ENCODE measurements at regions not wholly inside any gene's neighbourhood (a gene's known extent, or its start where the extent isn't known, plus 50 kb on each side); places are given as distances from the start of the nearest gene placed in this dataset.

DNA sequence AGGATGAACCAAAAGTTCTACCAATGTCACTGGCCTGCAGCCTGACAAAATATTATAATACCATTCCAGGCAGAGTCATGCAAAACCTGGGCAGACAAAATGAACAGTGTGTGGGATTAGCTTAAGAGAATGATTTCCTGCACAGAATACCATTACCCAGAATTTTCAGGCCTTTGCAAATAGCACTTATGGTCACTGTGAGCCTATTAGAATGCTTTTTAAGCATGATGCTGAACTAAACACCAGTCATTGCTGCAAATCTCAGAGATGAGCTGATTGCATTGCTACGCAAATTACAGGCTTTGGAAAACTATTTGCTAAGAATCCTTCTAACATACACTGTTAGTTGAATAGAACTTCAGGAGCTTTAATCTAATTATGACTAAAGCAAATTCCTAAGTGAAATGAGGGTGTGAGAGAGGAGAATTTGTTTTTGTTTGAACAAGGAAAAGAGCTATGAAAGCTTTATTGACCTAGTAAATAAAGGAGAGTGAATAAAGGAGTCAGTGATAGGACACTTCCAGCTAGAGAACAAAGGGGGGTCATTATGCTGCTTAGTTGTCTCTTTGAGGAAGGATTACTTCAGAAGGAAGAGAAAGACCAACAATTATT lies 398.8 kb downstream of the HS3ST3B1 start:
- TF ChIP-seq, protein P1, sequence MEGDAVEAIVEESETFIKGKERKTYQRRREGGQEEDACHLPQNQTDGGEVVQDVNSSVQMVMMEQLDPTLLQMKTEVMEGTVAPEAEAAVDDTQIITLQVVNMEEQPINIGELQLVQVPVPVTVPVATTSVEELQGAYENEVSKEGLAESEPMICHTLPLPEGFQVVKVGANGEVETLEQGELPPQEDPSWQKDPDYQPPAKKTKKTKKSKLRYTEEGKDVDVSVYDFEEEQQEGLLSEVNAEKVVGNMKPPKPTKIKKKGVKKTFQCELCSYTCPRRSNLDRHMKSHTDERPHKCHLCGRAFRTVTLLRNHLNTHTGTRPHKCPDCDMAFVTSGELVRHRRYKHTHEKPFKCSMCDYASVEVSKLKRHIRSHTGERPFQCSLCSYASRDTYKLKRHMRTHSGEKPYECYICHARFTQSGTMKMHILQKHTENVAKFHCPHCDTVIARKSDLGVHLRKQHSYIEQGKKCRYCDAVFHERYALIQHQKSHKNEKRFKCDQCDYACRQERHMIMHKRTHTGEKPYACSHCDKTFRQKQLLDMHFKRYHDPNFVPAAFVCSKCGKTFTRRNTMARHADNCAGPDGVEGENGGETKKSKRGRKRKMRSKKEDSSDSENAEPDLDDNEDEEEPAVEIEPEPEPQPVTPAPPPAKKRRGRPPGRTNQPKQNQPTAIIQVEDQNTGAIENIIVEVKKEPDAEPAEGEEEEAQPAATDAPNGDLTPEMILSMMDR (IDR thresholded peaks at IDR 0.05; ENCODE audit: low read depth, low read length, missing control alignments): no peak
- DNase-seq: no peak
- no peaks in the 10 kb centered on the region for H3K36me3 ChIP-seq (replicated peaks)
- in situ Hi-C loops (cut with HindIII; ENCODE audit: low pct_ligation_motif_present, low sequenced_read_pairs): no loop called here
- H3K4me3 ChIP-seq (ENCODE audit: low read depth, low read length): no peak overlapping the region
- H3K27ac ChIP-seq: no peak overlapping the region
- no peaks in the 10 kb centered on the region for H3K27me3 ChIP-seq (replicated peaks)

DNA sequence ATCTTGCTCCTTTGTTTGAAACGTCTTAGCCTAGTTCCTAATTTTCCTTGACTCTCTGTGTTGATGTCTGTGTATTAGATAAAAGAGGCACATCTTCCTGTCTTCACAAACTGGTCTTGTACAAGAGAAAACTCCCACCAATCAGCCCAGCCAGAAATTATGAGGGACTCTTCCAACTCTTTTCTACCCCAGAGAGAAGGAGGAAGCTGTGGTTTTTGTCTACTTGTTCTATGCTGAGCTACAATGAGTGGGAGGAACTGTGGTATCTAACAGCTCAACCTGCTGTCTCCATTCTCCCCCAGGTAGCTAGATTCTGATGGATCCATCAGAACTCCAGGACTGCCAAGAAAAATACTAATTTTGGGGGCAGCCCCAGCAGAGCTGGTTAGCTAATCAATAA lies 392.5 kb downstream of the HS3ST3B1 start:
- in situ Hi-C loops (cut with HindIII; ENCODE audit: low pct_ligation_motif_present, low sequenced_read_pairs): no loop called here
- TF ChIP-seq, protein P1 (IDR thresholded peaks at IDR 0.05; ENCODE audit: low read depth, low read length, missing control alignments): no peak
- H3K36me3 ChIP-seq (replicated peaks): no peaks in the 10 kb centered on the region
- H3K27ac ChIP-seq: no peak overlapping the region
- H3K27me3 ChIP-seq (replicated peaks): no peaks in the 10 kb centered on the region
- no peak overlapping the region for H3K4me3 ChIP-seq (ENCODE audit: low read depth, low read length)
- DNase-seq: no peak

DNA sequence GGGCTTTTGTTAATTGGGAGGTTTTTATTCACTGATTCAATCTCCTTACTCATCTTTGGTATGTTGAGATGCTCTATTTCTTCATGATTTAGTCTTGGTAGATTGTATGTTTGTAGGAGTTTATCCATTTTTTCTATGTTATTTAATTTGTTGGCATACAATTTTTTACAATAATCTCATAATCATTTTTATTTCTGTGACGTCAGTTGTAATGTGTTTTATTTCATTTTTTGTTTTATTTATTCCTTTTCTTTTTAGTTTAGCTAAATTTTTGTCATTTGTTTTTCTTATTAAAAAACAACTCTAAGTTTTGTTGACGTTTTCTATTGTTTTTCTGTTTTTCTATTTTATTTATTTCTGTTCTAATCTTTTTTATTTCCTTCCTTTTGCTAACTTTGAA lies 389.8 kb downstream of the HS3ST3B1 start:
- Histone ChIP-seq H3K27me3 (replicated peaks) (no peaks in the 10 kb centered on the region), H3K27ac (no peak overlapping the region), H3K4me3 (ENCODE audit: low read depth, low read length) (no peak overlapping the region), H3K36me3 (replicated peaks) (no peaks in the 10 kb centered on the region)
- in situ Hi-C loops (cut with HindIII; ENCODE audit: low pct_ligation_motif_present, low sequenced_read_pairs): no loop called here
- DNase-seq: no peak
- TF ChIP-seq, protein P1 (IDR thresholded peaks at IDR 0.05; ENCODE audit: low read depth, low read length, missing control alignments): no peak

DNA sequence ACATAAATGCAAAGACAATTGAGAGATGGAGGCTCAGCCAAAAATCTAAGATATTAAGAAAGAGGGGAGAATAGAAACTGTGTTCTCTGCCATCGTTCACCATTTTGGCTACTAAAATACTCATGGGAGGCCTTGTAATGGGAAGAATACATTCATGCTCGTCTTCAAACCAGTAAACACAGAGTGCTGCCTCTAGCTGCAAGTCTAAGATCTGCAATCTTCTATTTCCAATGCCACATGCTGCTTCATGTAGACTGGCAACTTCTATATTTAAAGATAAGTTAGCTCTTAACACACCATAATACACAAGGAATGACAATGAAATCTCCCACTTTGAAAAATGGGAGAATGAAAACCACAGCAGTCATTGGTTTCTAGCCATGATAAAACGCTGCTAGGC lies 387.3 kb downstream of the HS3ST3B1 start:
- TF ChIP-seq, protein P1 (IDR thresholded peaks at IDR 0.05; ENCODE audit: low read depth, low read length, missing control alignments): peak; percentile 19
- no peak overlapping the region for H3K4me3 ChIP-seq (ENCODE audit: low read depth, low read length)
- no peak for DNase-seq
- no peaks in the 10 kb centered on the region for H3K27me3 ChIP-seq (replicated peaks)
- no peaks in the 10 kb centered on the region for H3K36me3 ChIP-seq (replicated peaks)
- in situ Hi-C loops (cut with HindIII; ENCODE audit: low pct_ligation_motif_present, low sequenced_read_pairs): no loop called here
- no peak overlapping the region for H3K27ac ChIP-seq

DNA sequence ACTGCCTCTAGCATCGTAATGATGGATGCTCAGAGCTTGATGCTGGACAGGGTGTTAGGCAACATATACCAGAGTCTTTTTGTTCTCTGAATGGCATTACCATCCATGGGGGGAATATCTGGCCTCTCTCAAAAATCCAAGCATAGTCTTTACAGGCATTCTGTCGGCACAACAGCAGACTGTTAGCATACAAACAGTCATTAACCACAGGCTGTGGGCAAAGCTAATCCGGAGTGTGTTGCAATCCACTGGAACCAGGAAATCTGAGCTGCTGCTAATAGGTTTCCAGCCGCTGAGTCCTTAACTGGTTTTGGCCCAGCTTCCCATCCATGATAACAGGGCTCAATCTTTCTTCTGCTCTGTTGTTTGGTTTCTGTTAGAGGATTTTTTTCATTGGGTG lies 371.9 kb downstream of the HS3ST3B1 start:
- TF ChIP-seq, protein P1 (IDR thresholded peaks at IDR 0.05; ENCODE audit: low read depth, low read length, missing control alignments): no peak
- H3K4me3 ChIP-seq (ENCODE audit: low read depth, low read length): no peak overlapping the region
- peak; percentile 51 for DNase-seq
- no peak overlapping the region for H3K27ac ChIP-seq
- no peaks in the 10 kb centered on the region for H3K36me3 ChIP-seq (replicated peaks)
- no peaks in the 10 kb centered on the region for H3K27me3 ChIP-seq (replicated peaks)
- in situ Hi-C loops (cut with HindIII; ENCODE audit: low pct_ligation_motif_present, low sequenced_read_pairs): no loop called here

DNA sequence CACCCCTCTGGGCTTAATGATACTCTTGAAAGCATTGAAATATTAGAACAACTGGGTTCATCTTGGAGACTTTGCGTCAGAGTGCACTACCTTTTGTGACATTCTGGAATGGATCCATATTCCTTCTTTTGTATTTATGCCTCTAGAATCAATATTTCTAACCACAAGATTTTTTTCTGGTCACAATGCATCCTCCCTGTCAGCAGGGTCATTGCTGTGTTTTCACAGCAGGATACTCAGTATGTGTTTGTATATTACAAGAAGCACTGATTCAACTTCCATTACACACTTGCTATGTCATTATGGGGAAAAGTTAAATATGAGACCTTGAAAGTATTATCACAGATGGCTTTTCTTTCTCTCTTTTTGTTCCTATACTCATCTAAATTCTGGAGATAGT lies 370.0 kb downstream of the HS3ST3B1 start:
- DNase-seq: no peak
- Histone ChIP-seq H3K36me3 (replicated peaks) (no peaks in the 10 kb centered on the region), H3K27me3 (replicated peaks) (no peaks in the 10 kb centered on the region), H3K4me3 (ENCODE audit: low read depth, low read length) (no peak overlapping the region), H3K27ac (no peak overlapping the region)
- TF ChIP-seq, protein P1 (IDR thresholded peaks at IDR 0.05; ENCODE audit: low read depth, low read length, missing control alignments): no peak
- in situ Hi-C loops (cut with HindIII; ENCODE audit: low pct_ligation_motif_present, low sequenced_read_pairs): no loop called here
